B cell (primary cell): ENCODE measurements at regions not wholly inside any gene's neighbourhood (a gene's known extent, or its start where the extent isn't known, plus 50 kb on each side); places are given as distances from the start of the nearest gene placed in this dataset.

Experiments
- ATAC-seq: fragments of 200-7000 bp; cut with Tn5 transposase; one replicate; pipeline ENCODE4 v1.10.0; 2021; ENCODE audit warnings: low read depth, mild to moderate bottlenecking, moderate number of reproducible peaks, moderate library complexity
- CTCF ChIA-PET: fragments of 350-600 bp; sonication (Branson Sonifier 250); formaldehyde crosslinking; loops from one replicate; lab custom pipeline; 2021; ENCODE audit warnings: antibody characterized with exemption, inconsistent platforms; lab: Charles Lee
- POLR2A ChIA-PET: fragments of 350-600 bp; sonication (Branson Sonifier 250); formaldehyde crosslinking; loops from one replicate; lab custom pipeline; 2021; ENCODE audit warnings: antibody characterized with exemption; lab: Charles Lee
- DNase-seq: peaks from one replicate; pipeline ENCODE4 v3.0.0; 2013
- H2AFZ ChIP-seq: 2 replicates; pipeline ENCODE4 v1.6.1; 2012; ENCODE audit warnings: mild to moderate bottlenecking, low read depth, low read length; ENCODE audit not compliant: insufficient read depth, poor library complexity, severe bottlenecking
- H3K27ac ChIP-seq, 2 donors: 1 replicate in 1 of 2; 2 replicates in 1 of 2; pipeline ENCODE4 v1.5.1; 2012 to 2013; ENCODE audit warnings: low read length in 2 of 2, mild to moderate bottlenecking in 2 of 2, moderate library complexity in 1 of 2
- H3K27me3 ChIP-seq, 4 experiments: fragments of 200-600 bp in 1 of 4; sonication (generic) in 1 of 4; replicated peaks in 1 of 4; 1 replicate in 2 of 4; 2 replicates in 2 of 4; pipeline versions ENCODE4 v1.6.1 to v1.7.0; 2013 to 2016; ENCODE audit warnings: low read length in 3 of 4, mild to moderate bottlenecking in 2 of 4, mixed read lengths in 1 of 4, moderate library complexity in 1 of 4; ENCODE audit not compliant: insufficient read depth in 4 of 4, control insufficient read depth in 3 of 4; ENCODE audit errors: control extremely low read depth in 1 of 4
- H3K36me3 ChIP-seq, 2 experiments: replicated peaks in 1 of 2; 1 replicate in 1 of 2; 2 replicates in 1 of 2; pipeline versions ENCODE4 v1.6.1 to v1.7.1; 2013; ENCODE audit warnings: low read length in 1 of 2; ENCODE audit not compliant: insufficient read depth in 2 of 2, control insufficient read depth in 1 of 2; ENCODE audit errors: control extremely low read depth in 1 of 2, extremely low read depth in 1 of 2
- H3K4me1 ChIP-seq, 2 donors: fragments of 200-600 bp in 1 of 2; sonication (generic) in 1 of 2; 1 replicate in 1 of 2; 2 replicates in 1 of 2; pipeline versions ENCODE4 v1.5.1 to v1.6.1; 2013 to 2017; ENCODE audit warnings: low read length in 2 of 2; ENCODE audit not compliant: control insufficient read depth in 2 of 2, insufficient read depth in 2 of 2
- H3K4me2 ChIP-seq: replicated peaks from 2 replicates; pipeline ENCODE3; 2012; ENCODE audit warnings: mild to moderate bottlenecking, low read depth, low read length; ENCODE audit not compliant: poor library complexity, severe bottlenecking
- H3K4me3 ChIP-seq, 5 experiments: fragments of 200-600 bp in 1 of 5; sonication (generic) in 1 of 5; 1 replicate in 3 of 5; 2 replicates in 2 of 5; pipeline versions ENCODE4 v1.5.1 to v1.7.0; 2011 to 2016; ENCODE audit warnings: low read length in 4 of 5, mild to moderate bottlenecking in 4 of 5, low read depth in 2 of 5, control low read depth in 1 of 5, moderate library complexity in 1 of 5; ENCODE audit not compliant: insufficient read depth in 1 of 5; ENCODE audit errors: control extremely low read depth in 1 of 5, extremely low read depth in 1 of 5
- H3K79me2 ChIP-seq: fragments of 200-600 bp; sonication (generic); one replicate; pipeline ENCODE4 v1.6.0; 2016; ENCODE audit warnings: low read length; ENCODE audit not compliant: control insufficient read depth, insufficient read depth
- H3K9ac ChIP-seq: fragments of 200-600 bp; sonication (generic); 2 replicates; pipeline ENCODE4 v1.6.1; 2017; ENCODE audit warnings: mild to moderate bottlenecking, low read length, moderate library complexity
- H3K9me3 ChIP-seq, 3 donors: one replicate each; pipeline versions ENCODE4 v1.6.1 to v1.7.1; 2013; ENCODE audit warnings: low read length in 2 of 3; ENCODE audit not compliant: control insufficient read depth in 2 of 3, insufficient read depth in 1 of 3; ENCODE audit errors: control extremely low read depth in 1 of 3
- H4K20me1 ChIP-seq: 2 replicates; pipeline ENCODE4 v1.6.0; 2012; ENCODE audit warnings: mild to moderate bottlenecking, low read length; ENCODE audit not compliant: insufficient read depth, control insufficient read depth, poor library complexity, severe bottlenecking
- H3K27ac Mint-ChIP-seq: one replicate; pipeline ENCODE4 v1.8.0; 2021; ENCODE audit warnings: mixed read lengths
- H3K27me3 Mint-ChIP-seq: one replicate; pipeline ENCODE4 v1.8.0; 2021; ENCODE audit warnings: mixed read lengths
- H3K4me1 Mint-ChIP-seq: one replicate; pipeline ENCODE4 v1.8.0; 2021; ENCODE audit warnings: mixed read lengths
- H3K4me3 Mint-ChIP-seq: one replicate; pipeline ENCODE4 v1.8.0; 2021; ENCODE audit warnings: mixed read lengths
- H3K9me3 Mint-ChIP-seq: one replicate; pipeline ENCODE4 v1.8.0; 2022; ENCODE audit warnings: mixed read lengths; ENCODE audit not compliant: insufficient read depth
- CTCF ChIP-seq: fragments of 200-600 bp; IDR thresholded peaks from one replicate; pipeline ENCODE4 v1.8.0; 2022; ENCODE audit warnings: antibody characterized with exemption, mild to moderate bottlenecking
- EZH2 ChIP-seq: IDR thresholded peaks from 2 replicates; pipeline ENCODE4 v1.6.1; 2012; ENCODE audit warnings: borderline replicate concordance, low read depth, mild to moderate bottlenecking, moderate library complexity, low read length; ENCODE audit not compliant: insufficient read depth, poor library complexity, severe bottlenecking
- WGBS: methylation state at CpG from one replicate; pipeline ENCODE4 v1.1.5; 2013; ENCODE audit warnings: missing lambda C conversion rate; ENCODE audit not compliant: insufficient coverage; 5-methylcytosine and 5-hydroxymethylcytosine counted together
- intact Hi-C: fragments of 100-400 bp; cut with micrococcal nuclease; formaldehyde crosslinking; loops from one replicate; pipeline ENCODE4 v1.10.0; 2022

GRCh38 chr11:119788096-119788883 lies 59.3 kb upstream of the NECTIN1 start:
- no peak overlapping the region for H3K27ac ChIP-seq
- peaks cover 0 to 12% (median 0%) of the 10 kb centered on the region in 3 donors for H3K9me3 ChIP-seq
- no peaks in the 10 kb centered on the region for H3K36me3 ChIP-seq
- no peaks in the 10 kb centered on the region for H4K20me1 ChIP-seq
- peaks cover 0 to 4% (median 0%) of the 10 kb centered on the region in 4 experiments for H3K27me3 ChIP-seq
- H3K4me3 ChIP-seq = no peak overlapping the region
- H3K4me2 ChIP-seq = no peak overlapping the region
- intact Hi-C loops = no loop called here
- ATAC-seq (no peak), DNase-seq (no peak)
- 82% methylated on average over 9 of the region's 12 CpGs for WGBS
- no peaks in the 10 kb centered on the region for H3K4me1 ChIP-seq
- ChIA-PET CTCF (no interaction called here), POLR2A (no interaction called here)
- H3K79me2 ChIP-seq = no peaks in the 10 kb centered on the region
- TF ChIP-seq EZH2 (no peak), CTCF (no peak)
- H3K9ac ChIP-seq = no peak overlapping the region
- Mint-ChIP-seq H3K9me3 (no peaks in the 10 kb centered on the region), H3K27me3 (peaks cover 3% of the 10 kb centered on the region), H3K4me3 (no peak overlapping the region), H3K4me1 (no peaks in the 10 kb centered on the region), H3K27ac (no peak overlapping the region)
- H2AFZ ChIP-seq = no peak overlapping the region

DNA sequence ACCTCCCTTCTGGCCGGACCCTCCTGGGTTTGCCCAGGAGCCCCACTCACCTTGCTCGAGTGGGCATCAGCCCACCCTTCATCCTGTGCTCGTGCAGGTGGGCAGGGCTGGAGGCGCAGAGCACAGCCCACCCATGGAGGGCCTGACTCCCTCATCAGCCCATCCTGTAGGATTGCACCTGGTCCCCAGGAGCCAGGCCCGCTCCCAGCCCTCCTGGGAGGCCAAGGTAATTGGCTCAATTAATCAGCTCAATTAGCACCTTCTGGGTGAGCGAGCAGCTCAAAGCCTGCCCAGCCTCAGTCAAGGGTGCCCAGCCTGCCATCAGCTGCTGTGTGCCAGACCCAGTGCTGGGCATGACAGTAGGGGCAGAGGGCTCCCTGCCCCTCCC lies 58.1 kb upstream of the NECTIN1 start:
- no peak for ATAC-seq
- no peak overlapping the region for H3K27ac Mint-ChIP-seq
- H4K20me1 ChIP-seq = no peaks in the 10 kb centered on the region
- H3K27me3 Mint-ChIP-seq = peaks cover 10% of the 10 kb centered on the region
- H3K9ac ChIP-seq = no peak overlapping the region
- TF ChIP-seq CTCF = no peak
- no peak for TF ChIP-seq EZH2
- H3K9me3 ChIP-seq = peaks cover 0 to 12% (median 0%) of the 10 kb centered on the region in 3 donors
- no peak overlapping the region for H3K4me3 Mint-ChIP-seq
- no peak overlapping the region for H3K4me3 ChIP-seq
- H3K36me3 ChIP-seq = no peaks in the 10 kb centered on the region
- no peak for DNase-seq
- H3K27ac ChIP-seq = no peak overlapping the region
- H3K27me3 ChIP-seq = peaks cover 0 to 10% (median under 1%) of the 10 kb centered on the region in 4 experiments
- 77% methylated on average over 6 of the region's 6 CpGs for WGBS
- POLR2A ChIA-PET = no interaction called here
- no peaks in the 10 kb centered on the region for H3K4me1 Mint-ChIP-seq
- no peak overlapping the region for H3K4me2 ChIP-seq
- no peak overlapping the region for H2AFZ ChIP-seq
- no peaks in the 10 kb centered on the region for H3K4me1 ChIP-seq
- CTCF ChIA-PET = no interaction called here
- H3K9me3 Mint-ChIP-seq = no peaks in the 10 kb centered on the region
- intact Hi-C loops = no loop called here
- no peaks in the 10 kb centered on the region for H3K79me2 ChIP-seq
